Fibroblast of the aortic adventitia (primary cell): ENCODE measurements at regions not wholly inside any gene's neighbourhood (a gene's known extent, or its start where the extent isn't known, plus 50 kb on each side); places are given as distances from the start of the nearest gene placed in this dataset.

Source experiments
- DNase-seq: peaks from one replicate; pipeline ENCODE4 v3.0.0-alpha.2; 2010; ENCODE audit warnings: low read depth
- H3K4me3 ChIP-seq: 2 replicates; pipeline ENCODE4 v1.5.1; 2011; ENCODE audit warnings: low read depth, mild to moderate bottlenecking, control low read depth, low read length, moderate library complexity
- TF ChIP-seq, protein P1 (sequence below): IDR thresholded peaks from 2 replicates; pipeline ENCODE4 v1.5.1; 2011; ENCODE audit warnings: mild to moderate bottlenecking, low read length, control low read depth, inconsistent platforms; ENCODE audit not compliant: insufficient read depth

DNA sequence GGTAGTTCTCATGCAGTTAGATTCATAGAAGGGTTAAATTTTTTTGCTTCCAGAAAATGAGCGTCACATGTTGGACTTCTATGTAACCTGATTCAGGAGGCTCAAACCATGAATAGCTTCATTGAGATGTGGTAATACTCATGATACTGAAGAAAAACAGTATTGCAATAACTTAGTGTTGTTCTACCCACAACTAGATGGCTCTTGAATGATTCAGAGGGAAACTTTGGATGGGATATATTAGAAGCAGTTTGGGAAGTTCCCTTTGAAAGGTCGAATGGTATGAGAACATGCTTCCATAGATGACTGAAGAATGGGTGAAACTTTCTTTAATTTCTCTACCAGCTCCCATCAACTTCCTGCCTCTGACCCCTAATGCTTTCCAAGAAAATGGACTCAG is 211.7 kb upstream of the PTGFR start:
- TF ChIP-seq, protein P1, sequence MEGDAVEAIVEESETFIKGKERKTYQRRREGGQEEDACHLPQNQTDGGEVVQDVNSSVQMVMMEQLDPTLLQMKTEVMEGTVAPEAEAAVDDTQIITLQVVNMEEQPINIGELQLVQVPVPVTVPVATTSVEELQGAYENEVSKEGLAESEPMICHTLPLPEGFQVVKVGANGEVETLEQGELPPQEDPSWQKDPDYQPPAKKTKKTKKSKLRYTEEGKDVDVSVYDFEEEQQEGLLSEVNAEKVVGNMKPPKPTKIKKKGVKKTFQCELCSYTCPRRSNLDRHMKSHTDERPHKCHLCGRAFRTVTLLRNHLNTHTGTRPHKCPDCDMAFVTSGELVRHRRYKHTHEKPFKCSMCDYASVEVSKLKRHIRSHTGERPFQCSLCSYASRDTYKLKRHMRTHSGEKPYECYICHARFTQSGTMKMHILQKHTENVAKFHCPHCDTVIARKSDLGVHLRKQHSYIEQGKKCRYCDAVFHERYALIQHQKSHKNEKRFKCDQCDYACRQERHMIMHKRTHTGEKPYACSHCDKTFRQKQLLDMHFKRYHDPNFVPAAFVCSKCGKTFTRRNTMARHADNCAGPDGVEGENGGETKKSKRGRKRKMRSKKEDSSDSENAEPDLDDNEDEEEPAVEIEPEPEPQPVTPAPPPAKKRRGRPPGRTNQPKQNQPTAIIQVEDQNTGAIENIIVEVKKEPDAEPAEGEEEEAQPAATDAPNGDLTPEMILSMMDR: no peak
- peak; percentile 95 for DNase-seq
- H3K4me3 ChIP-seq: no peak overlapping the region

DNA sequence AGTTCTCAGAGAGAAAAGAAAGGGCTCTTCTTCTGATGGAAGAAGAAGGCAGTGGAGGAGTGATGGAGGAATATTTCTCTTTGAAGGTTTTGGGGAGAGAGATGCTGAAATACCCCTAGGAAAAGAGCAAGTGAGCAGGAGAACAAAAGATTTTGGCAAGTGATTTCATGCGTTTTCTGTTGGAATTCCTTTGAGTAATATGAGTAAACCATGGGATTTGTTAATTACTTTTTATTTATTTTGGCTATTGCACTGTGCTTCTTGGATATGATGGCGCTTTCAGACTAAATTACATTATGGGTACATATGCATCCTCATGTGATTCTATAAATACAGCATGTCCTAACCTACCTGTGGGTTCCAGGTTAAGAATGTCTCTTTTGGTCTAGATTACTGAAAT is 210.1 kb upstream of the PTGFR start:
- DNase-seq: peak; percentile 45
- no peak overlapping the region for H3K4me3 ChIP-seq
- TF ChIP-seq, protein P1: no peak

DNA sequence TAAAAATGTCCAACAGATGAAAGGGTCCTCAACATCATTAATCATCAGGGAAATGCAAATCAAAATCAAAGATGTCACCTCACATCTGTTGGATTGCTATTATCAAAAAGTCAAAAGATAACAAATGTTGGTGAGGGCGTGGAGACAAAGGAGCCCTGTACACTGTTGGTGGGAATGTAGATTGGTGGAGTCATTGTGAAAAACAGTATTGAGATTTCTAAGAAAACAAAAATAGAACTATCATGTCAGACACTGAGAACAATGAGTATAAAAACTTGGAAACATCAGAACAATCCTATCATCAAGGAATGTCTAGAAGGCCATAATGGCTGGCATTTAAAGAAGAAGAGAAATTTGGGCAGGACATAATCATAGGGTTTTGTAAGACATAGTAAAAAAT is 209.2 kb upstream of the PTGFR start:
- peak; percentile 20 for DNase-seq
- TF ChIP-seq, protein P1: no peak
- no peak overlapping the region for H3K4me3 ChIP-seq

DNA sequence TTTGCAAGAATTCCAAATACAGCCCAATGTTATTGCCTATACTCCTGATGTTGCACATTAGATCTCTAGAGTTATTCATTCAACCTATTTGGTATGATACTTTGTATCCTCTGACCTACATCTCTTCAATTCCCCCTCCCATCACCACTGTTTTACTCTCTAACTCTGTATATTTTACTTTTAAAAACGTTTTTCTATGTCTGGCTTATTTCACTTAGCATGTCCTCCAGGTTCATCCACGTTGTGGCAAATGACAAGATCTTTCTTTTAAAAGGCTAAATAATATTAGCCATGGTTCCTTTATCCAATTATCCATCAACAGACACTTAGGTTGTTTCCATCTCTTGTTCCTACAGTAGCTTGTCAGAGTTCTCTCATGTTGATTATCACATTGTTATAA is 207.1 kb upstream of the PTGFR start:
- no peak for DNase-seq
- TF ChIP-seq, protein P1: no peak
- no peak overlapping the region for H3K4me3 ChIP-seq

GRCh38 chr1:78284354-78284753 is 206.4 kb upstream of the PTGFR start:
- H3K4me3 ChIP-seq: no peak overlapping the region
- peak; percentile 35 for DNase-seq
- TF ChIP-seq, protein P1: no peak

DNA sequence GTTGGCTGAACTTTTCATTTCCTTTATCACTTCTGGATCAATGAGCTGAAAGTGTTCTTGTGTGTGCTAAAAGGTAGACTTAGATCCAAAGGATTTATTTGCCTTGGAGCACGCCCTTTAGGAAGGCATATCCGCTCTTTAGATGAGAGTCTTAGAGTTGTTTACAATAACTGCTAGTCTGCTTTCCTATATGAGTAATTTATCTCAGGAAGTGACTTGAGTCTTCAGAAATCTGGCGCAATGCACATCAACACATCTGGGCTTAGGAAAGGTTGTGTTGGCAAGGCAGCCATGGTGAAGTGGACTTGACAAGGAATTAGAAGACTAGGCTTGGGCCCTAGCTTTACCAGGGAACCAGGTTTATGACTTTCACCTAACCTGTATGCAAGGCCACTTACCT is 204.1 kb upstream of the PTGFR start:
- TF ChIP-seq, protein P1: no peak
- DNase-seq: peak; percentile 58
- no peak overlapping the region for H3K4me3 ChIP-seq

GRCh38 chr1:78289603-78290002 is 201.2 kb upstream of the PTGFR start:
- DNase-seq: peak; percentile 61
- H3K4me3 ChIP-seq: no peak overlapping the region
- TF ChIP-seq, protein P1: no peak
